ENCODE measurements at regions not wholly inside any gene's neighbourhood (a gene's known extent, or its start where the extent isn't known, plus 50 kb on each side); places are given as distances from the start of the nearest gene placed in this dataset.

- no peak overlapping the region for H3K4me3 ChIP-seq
- ATAC-seq (no peak), DNase-seq (no peak)
- no peak for TF ChIP-seq CTCF (IDR thresholded peaks at IDR 0.05)
- intact Hi-C loops (cut with DNase I), result no loop called here
- no peaks in the 10 kb centered on the region for H3K27me3 ChIP-seq (ENCODE audit: low read depth)
- H3K27ac ChIP-seq, result no peak overlapping the region
- H3K4me1 ChIP-seq, result no peaks in the 10 kb centered on the region
- H3K36me3 ChIP-seq, result no peaks in the 10 kb centered on the region
- H3K9me3 ChIP-seq, result no peaks in the 10 kb centered on the region
These were observed 93.2 kb upstream of the KCNK2 start for GRCh38 chr1:214989341-214989740.

GRCh38 chr1:214990619-214991018, 91.9 kb upstream of the KCNK2 start:
- DNase-seq, result no peak
- ATAC-seq, result no peak
- no peak overlapping the region for H3K4me3 ChIP-seq
- intact Hi-C loops (cut with DNase I), result no loop called here
- no peak for TF ChIP-seq CTCF (IDR thresholded peaks at IDR 0.05)
- no peaks in the 10 kb centered on the region for H3K36me3 ChIP-seq
- H3K27ac ChIP-seq, result no peak overlapping the region
- no peaks in the 10 kb centered on the region for H3K4me1 ChIP-seq
- no peaks in the 10 kb centered on the region for H3K9me3 ChIP-seq
- no peaks in the 10 kb centered on the region for H3K27me3 ChIP-seq (ENCODE audit: low read depth)

- Histone ChIP-seq H3K4me1 (no peaks in the 10 kb centered on the region), H3K27me3 (ENCODE audit: low read depth) (no peaks in the 10 kb centered on the region), H3K4me3 (no peak overlapping the region), H3K36me3 (no peaks in the 10 kb centered on the region), H3K9me3 (no peaks in the 10 kb centered on the region), H3K27ac (no peak overlapping the region)
- intact Hi-C loops (cut with DNase I), result no loop called here
- DNase-seq, result no peak
- no peak for TF ChIP-seq CTCF (IDR thresholded peaks at IDR 0.05)
- ATAC-seq, result no peak
These were observed 90.7 kb upstream of the KCNK2 start for GRCh38 chr1:214991691-214992315.

GRCh38 chr1:214993419-214993818, 89.1 kb upstream of the KCNK2 start:
- no peaks in the 10 kb centered on the region for H3K27me3 ChIP-seq (ENCODE audit: low read depth)
- DNase-seq (no peak), ATAC-seq (no peak)
- no peaks in the 10 kb centered on the region for H3K36me3 ChIP-seq
- no peaks in the 10 kb centered on the region for H3K9me3 ChIP-seq
- intact Hi-C loops (cut with DNase I), result no loop called here
- no peak for TF ChIP-seq CTCF (IDR thresholded peaks at IDR 0.05)
- H3K4me1 ChIP-seq, result no peaks in the 10 kb centered on the region
- no peak overlapping the region for H3K27ac ChIP-seq
- H3K4me3 ChIP-seq, result no peak overlapping the region

GRCh38 chr1:214997685-214998084, 84.9 kb upstream of the KCNK2 start:
- TF ChIP-seq CTCF (IDR thresholded peaks at IDR 0.05), result no peak
- H3K4me3 ChIP-seq, result no peak overlapping the region
- H3K36me3 ChIP-seq, result no peaks in the 10 kb centered on the region
- no peaks in the 10 kb centered on the region for H3K27me3 ChIP-seq (ENCODE audit: low read depth)
- H3K9me3 ChIP-seq, result no peaks in the 10 kb centered on the region
- intact Hi-C loops (cut with DNase I), result no loop called here
- H3K4me1 ChIP-seq, result no peaks in the 10 kb centered on the region
- DNase-seq, result no peak
- H3K27ac ChIP-seq, result no peak overlapping the region
- ATAC-seq, result no peak
